Activated CD8-positive, alpha-beta memory T cell treated with anti-CD3 and anti-CD28 coated beads for 48 hours (primary cell): ENCODE measurements at regions not wholly inside any gene's neighbourhood (a gene's known extent, or its start where the extent isn't known, plus 50 kb on each side); places are given as distances from the start of the nearest gene placed in this dataset.
"Not testable (repeated sequence)": the region's sequence is repeated elsewhere in the genome, so short reads cannot be mapped to it uniquely, and the experiment has no call there.

ENCODE experiments used
- DNase-seq, 3 experiments: peaks; one replicate each; pipeline ENCODE4 v3.0.0-alpha.2; 2020; ENCODE audit warnings: low read depth in 2 of 3, low spot score in 2 of 3

DNA sequence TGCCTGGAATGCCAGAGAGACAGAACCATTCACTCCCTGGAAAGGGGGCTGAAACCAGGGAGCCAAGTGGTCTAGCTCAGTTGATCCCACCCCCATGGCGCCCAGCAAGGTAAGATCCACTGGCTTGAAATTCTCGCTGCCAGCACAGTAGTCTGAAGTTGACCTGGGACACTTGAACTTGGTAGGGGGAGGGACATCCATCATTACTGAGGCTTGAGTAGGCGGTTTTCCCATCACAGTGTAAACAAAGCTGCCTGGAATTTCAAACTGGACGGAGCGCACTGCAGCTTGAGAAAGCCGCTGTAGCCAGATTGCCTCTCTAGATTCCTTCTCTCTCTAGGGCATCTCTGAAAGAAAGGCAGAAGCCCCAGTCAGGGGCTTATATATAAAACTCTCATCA lies 310.7 kb upstream of the DPPA4 start:
- DNase-seq: no peak

GRCh38 chr3:109656225-109656624 lies 318.9 kb upstream of the DPPA4 start:
- no peak for DNase-seq

- DNase-seq: no peak
Measured at GRCh38 chr3:109678600-109678999, 341.3 kb upstream of the DPPA4 start.

DNA sequence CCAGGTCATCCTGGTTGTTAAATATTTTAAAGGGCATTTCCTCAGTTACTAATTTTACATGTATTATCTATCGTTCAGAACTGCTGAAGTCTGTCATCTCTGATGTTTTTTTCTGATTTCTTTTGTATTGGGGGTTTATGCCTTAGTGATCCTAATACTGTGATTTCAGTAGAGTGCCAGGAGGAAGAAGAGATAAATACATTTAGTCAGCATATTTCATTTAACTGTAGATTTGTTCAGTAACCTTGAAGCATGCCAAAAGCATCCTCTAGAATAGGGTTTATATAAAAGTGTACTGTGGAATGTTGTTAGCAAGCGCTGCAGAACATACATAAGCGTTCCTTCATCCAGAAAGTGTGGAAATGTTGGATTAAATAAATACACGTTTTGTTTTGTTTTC lies 342.3 kb upstream of the DPPA4 start:
- no peak for DNase-seq

GRCh38 chr3:109683746-109684145 lies 346.4 kb upstream of the DPPA4 start:
- DNase-seq: no peak

GRCh38 chr3:109685084-109686079 lies 348.0 kb upstream of the DPPA4 start:
- no peak for DNase-seq

DNA sequence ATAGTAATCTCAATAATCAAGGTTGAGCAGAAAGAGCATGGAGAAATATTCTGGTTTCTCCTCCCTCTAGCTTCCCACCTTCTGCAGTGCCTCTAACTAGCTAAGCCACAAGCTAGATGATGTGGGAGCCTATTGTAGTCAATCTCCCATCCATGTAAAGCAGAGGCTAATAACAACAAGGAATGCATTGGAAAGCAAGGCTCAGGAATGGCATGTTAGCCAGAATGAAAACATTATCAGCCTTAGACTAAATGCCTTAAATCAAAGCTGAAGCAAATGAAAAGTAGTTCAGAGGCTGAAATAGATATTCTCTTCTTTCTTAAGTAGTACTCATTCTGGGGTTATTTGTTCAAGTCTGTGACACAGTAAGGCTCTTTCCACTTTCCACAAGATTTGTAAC lies 350.3 kb upstream of the DPPA4 start:
- no peak for DNase-seq

GRCh38 chr3:109696932-109697331 lies 359.6 kb upstream of the DPPA4 start:
- DNase-seq: no peak

- DNase-seq: no peak
Measured at GRCh38 chr3:109702252-109702651, 364.9 kb upstream of the DPPA4 start.

DNA sequence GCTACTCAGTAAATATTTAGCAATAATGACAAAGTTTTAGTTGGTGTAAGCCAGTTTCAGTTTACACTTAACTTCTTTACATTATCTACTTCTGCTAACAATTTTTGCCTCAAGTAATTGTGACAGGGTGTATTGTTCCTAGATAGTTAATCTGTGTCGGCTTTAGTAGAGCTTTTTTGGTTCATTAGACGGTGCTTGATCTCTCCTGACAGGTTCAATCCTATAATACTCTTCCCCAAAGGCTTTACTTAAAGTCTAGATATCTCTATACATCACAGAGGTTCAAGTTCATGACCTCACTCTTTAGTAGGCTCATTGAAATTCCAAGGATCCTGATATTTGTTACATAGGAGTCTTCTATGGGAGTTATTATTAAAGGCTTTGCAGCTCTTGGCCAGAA lies 365.6 kb upstream of the DPPA4 start:
- no peak for DNase-seq

- DNase-seq: not testable (repeated sequence)
Measured at GRCh38 chr3:109705133-109705532, 367.8 kb upstream of the DPPA4 start.

GRCh38 chr3:109707617-109708016 lies 370.3 kb upstream of the DPPA4 start:
- no peak for DNase-seq

- DNase-seq: no peak
Measured at GRCh38 chr3:109713288-109713687, 375.9 kb upstream of the DPPA4 start.

- DNase-seq: no peak
Measured at GRCh38 chr3:109715707-109716106, 378.4 kb upstream of the DPPA4 start.

- no peak for DNase-seq
Measured at GRCh38 chr3:109718850-109719249, 381.5 kb upstream of the DPPA4 start.

DNA sequence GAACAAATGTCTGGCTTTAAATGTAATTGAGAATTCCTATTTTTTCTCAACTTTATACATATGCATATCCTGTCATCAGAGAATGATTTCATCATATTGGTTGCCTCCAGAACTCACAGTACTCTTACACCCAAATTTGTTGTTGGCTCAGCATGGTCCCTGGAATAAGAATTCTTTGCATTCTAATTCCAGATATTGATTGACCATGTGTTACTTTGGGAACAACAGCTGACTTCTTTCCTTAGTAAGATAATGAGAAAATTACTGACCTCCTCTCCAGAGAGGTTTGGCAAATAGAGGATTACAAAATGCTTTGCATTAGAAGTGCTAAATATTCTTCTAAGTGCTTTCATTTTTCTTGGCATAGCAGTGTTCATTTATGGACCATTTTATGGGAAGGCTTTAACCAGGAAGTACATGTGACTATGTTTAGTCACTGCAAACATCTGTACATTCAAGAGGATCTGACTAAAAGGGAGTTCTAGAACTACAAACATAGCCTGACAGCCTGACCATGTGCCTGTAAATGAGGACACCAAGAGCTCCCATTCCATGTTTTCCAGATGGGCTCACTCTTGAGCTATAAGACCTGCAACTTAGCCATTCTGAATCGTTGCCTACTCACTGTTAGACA lies 391.6 kb upstream of the DPPA4 start:
- no peak for DNase-seq

GRCh38 chr3:109731639-109732473 lies 394.5 kb upstream of the DPPA4 start:
- DNase-seq: peak in 1 of 3 experiments; percentile 18

DNA sequence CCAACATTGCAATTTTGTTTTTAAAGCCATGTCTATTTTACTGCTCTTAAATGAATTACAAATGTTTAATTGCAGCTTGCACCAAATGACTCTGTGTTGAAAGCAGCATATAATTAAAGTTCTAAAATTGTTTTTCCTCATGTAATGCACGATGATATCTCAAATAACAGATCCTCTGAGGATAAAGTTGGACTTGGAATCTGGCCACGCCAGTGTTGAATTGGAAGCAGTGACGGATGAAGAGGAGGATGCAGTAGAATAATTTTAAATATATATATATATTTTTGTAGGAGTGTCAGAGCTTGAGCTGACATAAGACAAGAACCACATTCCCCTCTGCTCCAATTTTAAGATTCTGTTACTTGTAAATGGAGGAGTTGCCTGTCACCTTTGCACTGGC lies 406.6 kb upstream of the DPPA4 start:
- DNase-seq: no peak

GRCh38 chr3:109772520-109772919 lies 435.2 kb upstream of the DPPA4 start:
- no peak for DNase-seq

- no peak for DNase-seq
Measured at GRCh38 chr3:109774108-109774507, 436.8 kb upstream of the DPPA4 start.

DNA sequence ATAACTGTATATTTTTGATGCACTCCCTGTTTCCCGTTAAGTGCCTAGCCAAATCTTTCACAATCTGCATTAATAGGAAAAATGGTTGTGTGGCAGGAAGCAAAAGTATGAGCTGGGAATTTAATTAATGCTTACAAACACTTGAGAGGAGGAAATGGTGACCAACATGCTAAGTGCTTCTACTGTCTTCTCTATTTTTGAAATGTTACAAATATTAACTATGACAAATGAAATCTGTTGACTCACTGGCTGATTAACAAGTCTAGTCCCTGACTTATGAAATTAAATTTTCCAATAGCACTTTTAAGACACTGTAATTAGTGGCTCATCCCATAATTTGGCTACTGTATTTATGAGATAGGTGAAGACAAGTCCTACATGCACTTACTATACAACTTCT lies 446.9 kb upstream of the DPPA4 start:
- no peak for DNase-seq
